ENCODE measurements at regions not wholly inside any gene's neighbourhood (a gene's known extent, or its start where the extent isn't known, plus 50 kb on each side); places are given as distances from the start of the nearest gene placed in this dataset.

DNA sequence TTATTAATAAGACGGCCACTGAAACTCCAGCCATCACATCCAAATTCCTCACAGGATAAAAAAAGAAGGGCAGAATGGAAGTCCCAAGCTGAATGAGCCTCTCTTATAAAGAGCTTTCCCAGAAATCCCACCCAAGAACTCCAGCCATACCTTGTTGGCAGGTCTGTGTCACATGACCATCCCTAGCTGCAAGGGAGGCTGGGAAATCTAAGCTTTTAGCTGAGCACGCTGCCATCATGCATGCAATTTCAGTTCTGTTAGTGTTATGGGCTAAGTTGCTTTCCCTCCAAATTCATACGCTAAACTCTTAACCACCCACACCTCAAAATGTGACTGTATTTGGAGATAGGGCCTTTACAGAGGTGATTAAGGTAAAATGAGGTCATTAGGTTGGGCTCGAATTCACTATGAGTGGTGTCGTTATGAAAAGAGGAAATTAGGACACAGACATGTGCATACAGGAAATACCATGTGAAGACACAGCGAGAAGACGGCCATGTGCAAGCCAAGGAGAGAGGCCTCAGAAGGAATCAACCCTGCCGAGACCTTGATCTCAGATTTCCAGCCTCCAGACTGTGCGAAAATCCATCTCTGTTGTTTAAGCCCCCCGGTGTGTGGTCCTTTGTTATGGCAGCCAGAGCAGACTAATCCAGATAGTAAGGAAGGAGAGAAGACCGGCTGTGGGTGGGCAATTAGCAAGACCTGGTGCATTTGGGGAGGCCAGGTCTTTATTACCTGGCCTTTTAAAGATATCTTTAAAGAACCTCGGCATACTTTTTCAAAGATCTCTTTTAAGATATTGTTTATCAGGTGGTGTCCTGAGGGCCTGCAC lies 317.6 kb downstream of the BCOR start:
- no peak for FAIRE-seq

DNA sequence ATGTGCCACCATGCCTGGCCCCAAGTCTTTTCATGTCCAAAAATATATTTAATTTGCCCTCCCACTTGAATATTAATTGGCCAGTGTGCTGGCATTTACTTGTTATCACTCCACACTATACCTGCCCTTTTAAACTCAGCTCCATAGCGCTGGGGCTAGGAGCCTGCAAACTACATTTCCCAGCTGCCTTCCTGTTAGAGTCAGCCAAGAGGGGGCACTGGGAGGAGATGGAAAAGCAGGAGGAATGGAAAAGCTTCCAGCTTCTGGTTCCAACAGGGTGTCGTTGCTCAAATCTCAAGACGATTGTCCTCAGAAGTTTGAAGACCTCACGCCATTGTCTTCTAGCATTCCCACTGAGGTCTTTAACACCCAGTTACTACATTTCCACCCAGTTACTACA lies 315.5 kb downstream of the BCOR start:
- no peak for FAIRE-seq
- no peaks in the 10 kb centered on the region for H3K36me3 ChIP-seq (ENCODE audit: control insufficient read depth, insufficient read depth, low read length)
- DNase-seq (ENCODE audit: low read depth): no peak
- TF ChIP-seq, protein P1, sequence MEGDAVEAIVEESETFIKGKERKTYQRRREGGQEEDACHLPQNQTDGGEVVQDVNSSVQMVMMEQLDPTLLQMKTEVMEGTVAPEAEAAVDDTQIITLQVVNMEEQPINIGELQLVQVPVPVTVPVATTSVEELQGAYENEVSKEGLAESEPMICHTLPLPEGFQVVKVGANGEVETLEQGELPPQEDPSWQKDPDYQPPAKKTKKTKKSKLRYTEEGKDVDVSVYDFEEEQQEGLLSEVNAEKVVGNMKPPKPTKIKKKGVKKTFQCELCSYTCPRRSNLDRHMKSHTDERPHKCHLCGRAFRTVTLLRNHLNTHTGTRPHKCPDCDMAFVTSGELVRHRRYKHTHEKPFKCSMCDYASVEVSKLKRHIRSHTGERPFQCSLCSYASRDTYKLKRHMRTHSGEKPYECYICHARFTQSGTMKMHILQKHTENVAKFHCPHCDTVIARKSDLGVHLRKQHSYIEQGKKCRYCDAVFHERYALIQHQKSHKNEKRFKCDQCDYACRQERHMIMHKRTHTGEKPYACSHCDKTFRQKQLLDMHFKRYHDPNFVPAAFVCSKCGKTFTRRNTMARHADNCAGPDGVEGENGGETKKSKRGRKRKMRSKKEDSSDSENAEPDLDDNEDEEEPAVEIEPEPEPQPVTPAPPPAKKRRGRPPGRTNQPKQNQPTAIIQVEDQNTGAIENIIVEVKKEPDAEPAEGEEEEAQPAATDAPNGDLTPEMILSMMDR (IDR thresholded peaks at IDR 0.05; ENCODE audit: insufficient read depth, low read length, severe bottlenecking): no peak
- no peak overlapping the region for H3K4me3 ChIP-seq (ENCODE audit: low read depth, low read length)
- no peaks in the 10 kb centered on the region for H3K27me3 ChIP-seq (ENCODE audit: control insufficient read depth, insufficient read depth, low read length)

More for the DNA sequence above, 317.6 kb downstream of the BCOR start:
- TF ChIP-seq, protein P1 (IDR thresholded peaks at IDR 0.05; ENCODE audit: insufficient read depth, low read length, severe bottlenecking): no peak
- Histone ChIP-seq H3K36me3 (ENCODE audit: control insufficient read depth, insufficient read depth, low read length) (no peaks in the 10 kb centered on the region), H3K27me3 (ENCODE audit: control insufficient read depth, insufficient read depth, low read length) (no peaks in the 10 kb centered on the region), H3K4me3 (ENCODE audit: low read depth, low read length) (no peak overlapping the region)
- DNase-seq (ENCODE audit: low read depth): no peak

DNA sequence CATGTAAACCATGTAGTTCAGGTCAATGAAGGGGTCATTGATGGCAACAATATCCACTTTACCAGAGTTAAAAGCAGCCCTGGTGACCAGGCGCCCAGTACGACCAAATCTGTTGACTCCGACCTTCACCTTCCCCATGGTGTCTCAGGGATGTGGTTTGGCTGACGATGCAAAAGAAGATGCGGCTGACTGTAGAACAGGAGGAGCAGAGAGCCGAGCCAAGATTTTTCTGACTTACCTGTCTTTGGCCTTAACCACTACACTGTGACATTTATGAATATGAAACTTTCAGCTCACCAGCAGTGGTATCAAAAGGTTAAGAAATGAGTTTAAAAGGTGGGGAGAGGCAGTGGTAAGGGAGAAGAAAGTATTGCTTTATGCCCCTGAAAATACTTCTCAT lies 309.8 kb downstream of the BCOR start:
- DNase-seq (ENCODE audit: low read depth): no peak
- TF ChIP-seq, protein P1 (IDR thresholded peaks at IDR 0.05; ENCODE audit: insufficient read depth, low read length, severe bottlenecking): no peak

DNA sequence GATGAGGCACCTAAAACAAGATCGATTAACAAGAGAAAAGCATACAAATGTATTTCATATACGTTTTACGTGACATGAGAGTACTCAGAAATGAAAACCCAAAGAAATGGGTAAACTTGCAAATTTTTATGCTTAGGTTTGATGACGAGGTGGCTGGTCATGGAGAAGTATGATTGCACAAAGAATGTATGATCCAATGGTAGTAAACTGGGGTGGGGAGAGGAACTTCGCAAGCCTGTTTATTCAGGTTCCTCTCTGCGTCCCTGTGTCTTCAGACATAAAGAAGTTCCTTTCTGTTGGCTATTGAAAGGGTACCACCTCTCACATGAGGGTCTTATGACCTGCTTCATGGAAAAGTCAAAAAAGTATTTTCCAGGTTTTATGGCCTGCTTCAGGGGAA lies 309.2 kb downstream of the BCOR start:
- H3K4me3 ChIP-seq (ENCODE audit: low read depth, low read length): no peak overlapping the region
- TF ChIP-seq, protein P1 (IDR thresholded peaks at IDR 0.05; ENCODE audit: insufficient read depth, low read length, severe bottlenecking): no peak
- FAIRE-seq: no peak
- no peaks in the 10 kb centered on the region for H3K27me3 ChIP-seq (ENCODE audit: control insufficient read depth, insufficient read depth, low read length)
- DNase-seq (ENCODE audit: low read depth): no peak
- H3K36me3 ChIP-seq (ENCODE audit: control insufficient read depth, insufficient read depth, low read length): no peaks in the 10 kb centered on the region

More for the DNA sequence above, 309.8 kb downstream of the BCOR start:
- no peaks in the 10 kb centered on the region for H3K36me3 ChIP-seq (ENCODE audit: control insufficient read depth, insufficient read depth, low read length)
- FAIRE-seq: no peak
- no peaks in the 10 kb centered on the region for H3K27me3 ChIP-seq (ENCODE audit: control insufficient read depth, insufficient read depth, low read length)
- no peak overlapping the region for H3K4me3 ChIP-seq (ENCODE audit: low read depth, low read length)

DNA sequence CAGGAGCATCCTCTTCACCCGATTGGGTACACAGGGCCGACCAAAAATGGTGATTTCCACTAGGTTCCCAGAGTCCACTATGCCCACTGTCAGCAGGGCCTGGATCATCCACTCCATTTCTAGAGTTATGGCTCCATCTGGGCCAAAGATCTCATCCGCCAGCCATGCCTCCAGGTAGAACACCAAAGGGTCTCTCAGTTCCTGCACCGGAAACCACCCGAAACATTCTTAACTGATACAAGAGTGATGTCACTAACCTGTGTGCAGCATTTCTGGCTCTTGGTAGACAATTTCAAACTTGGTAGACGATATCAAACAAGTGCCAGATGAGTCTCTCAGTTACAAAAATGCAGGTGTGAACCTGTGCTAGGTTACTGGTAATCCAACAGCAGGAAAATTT lies 306.1 kb downstream of the BCOR start:
- no peak overlapping the region for H3K4me3 ChIP-seq (ENCODE audit: low read depth, low read length)
- H3K27me3 ChIP-seq (ENCODE audit: control insufficient read depth, insufficient read depth, low read length): no peaks in the 10 kb centered on the region
- no peaks in the 10 kb centered on the region for H3K36me3 ChIP-seq (ENCODE audit: control insufficient read depth, insufficient read depth, low read length)
- DNase-seq (ENCODE audit: low read depth) (no peak), FAIRE-seq (no peak)
- TF ChIP-seq, protein P1 (IDR thresholded peaks at IDR 0.05; ENCODE audit: insufficient read depth, low read length, severe bottlenecking): no peak

DNA sequence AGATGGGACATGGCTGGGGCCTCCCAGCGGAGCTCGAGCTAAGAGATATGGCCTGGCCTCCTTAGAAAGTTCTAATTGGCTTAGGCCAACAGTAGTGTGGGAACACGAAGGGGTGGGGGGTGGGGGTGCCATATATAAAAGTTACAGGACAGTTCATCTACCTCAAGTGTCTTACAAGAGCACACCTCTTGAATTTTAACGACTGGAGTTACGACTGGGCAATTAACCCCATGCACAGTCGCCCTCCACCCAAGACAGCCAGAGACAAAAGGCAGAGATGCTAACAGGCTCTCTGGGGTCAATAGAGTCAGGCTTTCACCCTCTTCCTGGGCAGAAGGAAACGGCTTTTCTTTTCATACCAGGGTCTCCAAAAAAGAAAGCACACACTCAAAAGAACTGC lies 302.2 kb downstream of the BCOR start:
- Histone ChIP-seq H3K27me3 (ENCODE audit: control insufficient read depth, insufficient read depth, low read length) (no peaks in the 10 kb centered on the region), H3K36me3 (ENCODE audit: control insufficient read depth, insufficient read depth, low read length) (no peaks in the 10 kb centered on the region), H3K4me3 (ENCODE audit: low read depth, low read length) (no peak overlapping the region)
- DNase-seq (ENCODE audit: low read depth): no peak
- FAIRE-seq: no peak
- TF ChIP-seq, protein P1 (IDR thresholded peaks at IDR 0.05; ENCODE audit: insufficient read depth, low read length, severe bottlenecking): no peak
